Mucosa of stomach (tissue), 1 donor: ENCODE measurements at regions not wholly inside any gene's neighbourhood (a gene's known extent, or its start where the extent isn't known, plus 50 kb on each side); places are given as distances from the start of the nearest gene placed in this dataset.
"Not testable (repeated sequence)": the region's sequence is repeated elsewhere in the genome, so short reads cannot be mapped to it uniquely, and the experiment has no call there.

ENCODE experiments used
- H3K27me3 ChIP-seq: one replicate; pipeline ENCODE4 v1.7.0; 2013; ENCODE audit warnings: mild to moderate bottlenecking, low read length; ENCODE audit not compliant: control insufficient read depth, insufficient read depth
- H3K36me3 ChIP-seq: one replicate; pipeline ENCODE4 v1.7.0; 2013; ENCODE audit warnings: low read length; ENCODE audit not compliant: control insufficient read depth, insufficient read depth
- H3K4me1 ChIP-seq: one replicate; pipeline ENCODE4 v1.7.0; 2013; ENCODE audit warnings: mild to moderate bottlenecking, low read length; ENCODE audit not compliant: control insufficient read depth, insufficient read depth
- H3K4me3 ChIP-seq: one replicate; pipeline ENCODE4 v1.7.0; 2013; ENCODE audit warnings: low read length
- H3K9ac ChIP-seq: one replicate; pipeline ENCODE4 v1.7.0; 2013; ENCODE audit warnings: mild to moderate bottlenecking, low read length, moderate library complexity
- H3K9me3 ChIP-seq: one replicate; pipeline ENCODE4 v1.7.0; 2013; ENCODE audit warnings: mild to moderate bottlenecking, low read length, moderate library complexity; ENCODE audit not compliant: control insufficient read depth
- donor health status: Pancreatic carcinoma.

DNA sequence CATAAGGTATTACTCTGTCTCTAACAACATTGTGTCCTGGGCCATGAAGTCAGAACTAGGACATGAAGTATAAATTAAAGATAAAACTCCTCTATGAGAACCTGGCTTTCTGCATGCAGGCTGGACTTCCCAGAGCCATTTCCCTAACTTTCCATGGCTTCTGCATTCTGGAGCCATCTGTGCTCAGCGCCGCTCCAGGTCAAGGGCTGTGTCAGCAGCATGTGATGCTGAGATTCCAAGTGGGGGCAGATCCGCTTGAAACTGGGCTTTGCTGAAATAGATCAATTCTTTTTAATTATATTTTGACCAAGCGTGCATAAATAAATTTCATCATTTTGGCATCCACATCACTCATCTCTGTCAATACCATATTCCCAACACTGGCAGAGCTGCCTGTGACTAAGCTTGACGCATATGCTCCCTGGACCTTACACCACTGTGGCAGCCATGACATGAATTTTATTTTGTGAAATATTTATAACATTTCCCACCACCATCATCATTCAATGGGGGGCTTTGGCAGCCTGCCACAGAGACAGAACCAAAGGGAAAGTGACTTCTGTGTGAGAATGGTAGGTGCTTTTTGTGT is 110.4 kb upstream of the KCNK1 start:
- no peak overlapping the region for H3K9ac ChIP-seq
- no peaks in the 10 kb centered on the region for H3K4me1 ChIP-seq
- no peaks in the 10 kb centered on the region for H3K27me3 ChIP-seq
- no peaks in the 10 kb centered on the region for H3K36me3 ChIP-seq
- H3K9me3 ChIP-seq, result no peaks in the 10 kb centered on the region
- no peak overlapping the region for H3K4me3 ChIP-seq

GRCh38 chr1:233505130-233505529 is 108.8 kb upstream of the KCNK1 start:
- no peaks in the 10 kb centered on the region for H3K36me3 ChIP-seq
- no peaks in the 10 kb centered on the region for H3K4me1 ChIP-seq
- H3K9ac ChIP-seq, result no peak overlapping the region
- H3K27me3 ChIP-seq, result no peaks in the 10 kb centered on the region
- no peaks in the 10 kb centered on the region for H3K9me3 ChIP-seq
- no peak overlapping the region for H3K4me3 ChIP-seq

GRCh38 chr1:233505889-233506288 is 108.0 kb upstream of the KCNK1 start:
- not testable (repeated sequence) for H3K9ac ChIP-seq, H3K4me1 ChIP-seq, H3K27me3 ChIP-seq, H3K36me3 ChIP-seq, H3K9me3 ChIP-seq, H3K4me3 ChIP-seq

- H3K4me3 ChIP-seq, result no peak overlapping the region
- no peaks in the 10 kb centered on the region for H3K27me3 ChIP-seq
- no peaks in the 10 kb centered on the region for H3K9me3 ChIP-seq
- no peaks in the 10 kb centered on the region for H3K36me3 ChIP-seq
- no peak overlapping the region for H3K9ac ChIP-seq
- H3K4me1 ChIP-seq, result no peaks in the 10 kb centered on the region
Measured at GRCh38 chr1:233509526-233509925, 104.4 kb upstream of the KCNK1 start.

- H3K4me1 ChIP-seq, result no peaks in the 10 kb centered on the region
- no peaks in the 10 kb centered on the region for H3K9me3 ChIP-seq
- no peaks in the 10 kb centered on the region for H3K36me3 ChIP-seq
- H3K9ac ChIP-seq, result no peak overlapping the region
- no peak overlapping the region for H3K4me3 ChIP-seq
- no peaks in the 10 kb centered on the region for H3K27me3 ChIP-seq
Measured at GRCh38 chr1:233512538-233512937, 101.4 kb upstream of the KCNK1 start.

- H3K27me3 ChIP-seq, result no peaks in the 10 kb centered on the region
- H3K4me3 ChIP-seq, result no peak overlapping the region
- H3K36me3 ChIP-seq, result no peaks in the 10 kb centered on the region
- no peaks in the 10 kb centered on the region for H3K9me3 ChIP-seq
- no peak overlapping the region for H3K9ac ChIP-seq
- H3K4me1 ChIP-seq, result no peaks in the 10 kb centered on the region
Measured at GRCh38 chr1:233513431-233513830, 100.5 kb upstream of the KCNK1 start.

GRCh38 chr1:233514946-233515391 is 98.9 kb upstream of the KCNK1 start:
- Histone ChIP-seq H3K9me3 (no peaks in the 10 kb centered on the region), H3K4me3 (no peak overlapping the region), H3K4me1 (no peaks in the 10 kb centered on the region), H3K9ac (no peak overlapping the region), H3K36me3 (no peaks in the 10 kb centered on the region), H3K27me3 (no peaks in the 10 kb centered on the region)

GRCh38 chr1:233516732-233517131 is 97.2 kb upstream of the KCNK1 start:
- Histone ChIP-seq H3K27me3 (no peaks in the 10 kb centered on the region), H3K9ac (no peak overlapping the region), H3K36me3 (no peaks in the 10 kb centered on the region), H3K4me1 (peaks cover 12% of the 10 kb centered on the region), H3K4me3 (no peak overlapping the region), H3K9me3 (no peaks in the 10 kb centered on the region)

- Histone ChIP-seq H3K4me1 (peaks cover 12% of the 10 kb centered on the region), H3K4me3 (no peak overlapping the region)
Measured at GRCh38 chr1:233518344-233518743, 95.6 kb upstream of the KCNK1 start.

GRCh38 chr1:233520261-233521191 is 93.4 kb upstream of the KCNK1 start:
- Histone ChIP-seq H3K27me3 (no peaks in the 10 kb centered on the region), H3K36me3 (no peaks in the 10 kb centered on the region), H3K4me1 (peaks cover 12% of the 10 kb centered on the region), H3K4me3 (peak overlapping the region; percentile 11), H3K9me3 (no peaks in the 10 kb centered on the region), H3K9ac (peak overlapping the region; percentile 48)

More at GRCh38 chr1:233518344-233518743, 95.6 kb upstream of the KCNK1 start:
- H3K36me3 ChIP-seq, result no peaks in the 10 kb centered on the region
- H3K9me3 ChIP-seq, result no peaks in the 10 kb centered on the region
- H3K9ac ChIP-seq, result no peak overlapping the region
- H3K27me3 ChIP-seq, result no peaks in the 10 kb centered on the region

- no peak overlapping the region for H3K4me3 ChIP-seq
- no peaks in the 10 kb centered on the region for H3K27me3 ChIP-seq
- peaks cover 12% of the 10 kb centered on the region for H3K4me1 ChIP-seq
- H3K36me3 ChIP-seq, result no peaks in the 10 kb centered on the region
- no peak overlapping the region for H3K9ac ChIP-seq
- H3K9me3 ChIP-seq, result no peaks in the 10 kb centered on the region
Measured at GRCh38 chr1:233523047-233523446, 90.9 kb upstream of the KCNK1 start.

GRCh38 chr1:233527818-233528217 is 86.1 kb upstream of the KCNK1 start:
- Histone ChIP-seq H3K36me3 (no peaks in the 10 kb centered on the region), H3K9me3 (no peaks in the 10 kb centered on the region), H3K4me1 (no peaks in the 10 kb centered on the region), H3K9ac (no peak overlapping the region), H3K4me3 (no peak overlapping the region), H3K27me3 (no peaks in the 10 kb centered on the region)
